DND-41 (cell line): ENCODE measurements at regions not wholly inside any gene's neighbourhood (a gene's known extent, or its start where the extent isn't known, plus 50 kb on each side); places are given as distances from the start of the nearest gene placed in this dataset.

Source experiments
- CTCF ChIP-seq: IDR thresholded peaks from 2 replicates; pipeline ENCODE4 v1.5.1; 2012; ENCODE audit warnings: borderline replicate concordance, low read length, moderate library complexity, mild to moderate bottlenecking; ENCODE audit not compliant: poor library complexity, severe bottlenecking; ENCODE audit errors: extremely low read depth
- EZH2 ChIP-seq: IDR thresholded peaks from 3 replicates; pipeline ENCODE4 v1.6.1; 2012; ENCODE audit warnings: borderline replicate concordance, low read depth, mild to moderate bottlenecking, moderate library complexity, low read length, inconsistent platforms; ENCODE audit not compliant: severe bottlenecking

- TF ChIP-seq CTCF (no peak), EZH2 (no peak)
Observed at GRCh38 chr4:41838590-41838989, 90.1 kb upstream of the PHOX2B start.
